Renal cortex interstitium (tissue), 11 donors: ENCODE measurements at regions not wholly inside any gene's neighbourhood (a gene's known extent, or its start where the extent isn't known, plus 50 kb on each side); places are given as distances from the start of the nearest gene placed in this dataset.
A peak's percentile ranks its signal among the peaks of the same experiment; 100 is the strongest.

Experiments used
- DNase-seq, 11 donors: peaks; one replicate each; pipeline ENCODE4 v3.0.0-alpha.2; 2013; ENCODE audit warnings: low read depth in 9 of 11, low spot score in 4 of 11; ENCODE audit errors: extremely low read depth in 1 of 11

DNA sequence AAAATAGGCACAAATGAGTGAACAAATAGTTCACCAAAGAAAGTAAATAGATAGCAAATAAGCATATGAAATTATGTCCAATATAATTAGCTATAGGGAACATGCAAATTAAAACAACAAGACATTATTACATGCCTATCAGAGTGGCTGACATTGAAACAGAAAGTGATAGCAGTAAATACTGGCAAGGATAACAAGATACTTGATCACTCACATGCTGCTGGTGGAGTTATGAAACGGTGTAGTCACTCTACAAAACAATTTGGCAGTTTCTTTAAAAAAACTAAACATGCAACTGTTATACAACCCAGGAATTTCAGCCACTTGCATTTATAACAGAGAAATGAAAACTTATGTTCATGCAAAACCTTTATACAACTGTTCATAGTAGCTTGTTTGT, 439.2 kb upstream of the ACVR2A start:
- DNase-seq: no peak

DNA sequence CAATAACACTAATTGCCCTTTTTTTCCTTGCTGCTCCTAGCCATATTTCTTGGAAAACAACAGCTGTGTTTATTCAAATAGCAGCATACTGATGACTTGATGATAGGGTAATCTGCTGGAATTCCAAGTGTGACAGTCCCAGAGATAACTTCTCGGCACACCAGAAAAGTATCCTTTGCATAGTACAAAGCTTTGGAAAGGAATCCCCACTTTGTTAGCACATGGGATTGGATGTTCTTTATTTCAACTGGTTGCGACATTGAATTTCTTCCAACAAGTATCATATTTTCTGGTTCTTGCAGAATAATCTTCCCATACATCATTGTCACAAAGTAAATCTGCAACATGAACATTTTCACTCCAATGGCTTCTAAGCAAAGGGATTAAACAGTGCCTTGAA, 445.8 kb upstream of the ACVR2A start:
- DNase-seq: peak in 4 of 11 donors; percentile 1 to 8 (median 3)

DNA sequence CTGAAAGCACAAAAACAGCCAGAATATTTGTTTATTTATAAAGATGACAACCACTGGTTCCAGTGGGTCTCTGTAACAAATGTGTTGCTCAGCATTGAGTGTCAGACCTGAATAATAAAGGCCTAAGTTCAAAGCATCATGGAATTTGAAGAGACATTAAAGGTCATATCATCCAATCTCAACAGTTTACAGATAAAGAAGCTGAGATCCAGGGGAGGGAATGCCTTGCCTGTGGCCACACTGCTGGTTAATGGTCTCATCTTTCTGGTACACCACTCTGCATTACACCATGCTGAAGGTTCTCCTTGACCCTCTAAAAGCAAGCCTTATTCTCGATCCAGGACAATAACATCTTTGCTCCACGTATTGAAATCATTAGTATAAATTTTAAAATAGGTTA, 446.5 kb upstream of the ACVR2A start:
- no peak for DNase-seq

DNA sequence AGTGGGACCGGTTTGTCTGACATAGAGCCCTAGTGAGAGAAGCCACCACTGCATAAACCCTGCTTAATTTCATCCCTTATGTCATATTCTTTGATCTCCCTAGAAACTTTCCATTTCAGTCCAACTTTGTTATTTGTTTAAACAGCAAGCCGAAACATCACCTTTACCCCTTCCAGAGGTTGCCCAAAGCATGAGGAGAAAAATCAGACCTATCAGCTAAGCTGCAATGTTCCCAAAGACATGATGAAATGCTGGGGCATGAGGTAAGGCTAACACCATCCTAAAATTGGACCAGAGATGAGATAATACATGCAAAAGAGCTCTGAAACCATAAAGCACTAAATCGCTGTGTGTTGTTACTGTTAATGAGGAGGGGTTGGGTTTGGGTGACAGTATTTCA, 447.9 kb upstream of the ACVR2A start:
- DNase-seq: no peak

DNA sequence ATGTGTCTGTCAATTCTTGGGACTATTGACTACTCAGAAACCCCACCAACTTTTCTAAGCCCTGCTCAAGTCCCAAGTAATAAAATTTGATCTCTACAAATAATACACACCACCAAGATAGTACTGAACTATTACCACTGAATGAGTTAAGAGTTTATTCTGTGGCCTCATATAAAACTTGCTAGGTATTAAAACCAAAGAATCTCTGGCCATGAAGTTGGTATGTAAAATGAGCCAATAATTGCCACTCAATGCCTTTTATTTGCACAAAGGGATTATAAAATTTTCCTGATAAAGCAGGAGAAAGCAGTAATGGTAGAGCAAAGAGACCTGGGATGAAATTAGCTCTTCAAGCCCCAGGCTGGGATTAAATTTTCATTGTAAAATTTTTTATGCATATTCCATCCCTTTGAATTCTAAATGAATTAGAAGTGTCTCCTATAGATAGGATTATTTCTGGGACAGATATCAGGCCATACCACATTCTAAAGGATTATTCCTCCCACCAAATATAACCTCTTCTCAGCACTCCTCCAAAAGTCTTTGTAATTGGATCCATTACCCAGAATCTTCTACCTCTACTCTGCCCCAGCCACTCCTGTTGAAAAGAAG, 450.5 kb upstream of the ACVR2A start:
- no peak for DNase-seq

DNA sequence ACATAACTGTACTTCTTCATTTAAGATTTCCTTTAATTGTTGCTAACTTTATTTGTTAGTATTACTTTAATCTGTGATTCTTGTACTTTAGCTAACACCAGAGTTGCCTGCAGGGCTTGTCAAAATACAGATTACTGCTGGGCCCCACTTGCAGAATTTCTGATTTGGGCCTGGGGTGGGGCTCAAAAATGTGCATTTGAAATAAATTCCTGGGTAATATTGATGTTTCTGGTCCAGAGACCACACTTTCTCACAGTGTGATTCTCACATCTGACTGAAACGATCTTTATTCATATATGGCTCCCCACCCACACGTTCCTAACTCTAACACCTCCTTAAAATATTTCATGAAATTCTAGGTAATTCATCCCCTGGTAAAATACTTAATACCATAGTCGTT, 452.6 kb upstream of the ACVR2A start:
- DNase-seq: no peak

DNA sequence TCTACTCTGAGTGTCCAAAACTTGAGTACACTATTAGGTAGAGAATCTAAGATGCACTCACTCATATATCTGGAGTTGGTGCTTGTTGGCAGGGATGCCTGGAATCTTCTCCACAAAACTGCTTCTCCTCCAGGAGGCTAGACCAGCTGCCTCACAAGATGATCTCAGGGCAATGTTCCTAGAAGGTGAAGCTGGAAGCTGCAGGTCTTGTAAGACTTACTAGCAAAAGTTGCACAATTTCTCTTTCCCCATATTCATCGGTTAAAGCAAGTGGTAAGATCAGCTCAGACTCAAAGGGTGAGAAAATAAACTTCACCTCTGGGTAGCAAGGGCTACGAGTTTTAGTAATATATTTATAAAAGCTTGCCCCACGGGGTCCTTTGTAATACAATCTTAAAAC, 454.4 kb upstream of the ACVR2A start:
- no peak for DNase-seq

DNA sequence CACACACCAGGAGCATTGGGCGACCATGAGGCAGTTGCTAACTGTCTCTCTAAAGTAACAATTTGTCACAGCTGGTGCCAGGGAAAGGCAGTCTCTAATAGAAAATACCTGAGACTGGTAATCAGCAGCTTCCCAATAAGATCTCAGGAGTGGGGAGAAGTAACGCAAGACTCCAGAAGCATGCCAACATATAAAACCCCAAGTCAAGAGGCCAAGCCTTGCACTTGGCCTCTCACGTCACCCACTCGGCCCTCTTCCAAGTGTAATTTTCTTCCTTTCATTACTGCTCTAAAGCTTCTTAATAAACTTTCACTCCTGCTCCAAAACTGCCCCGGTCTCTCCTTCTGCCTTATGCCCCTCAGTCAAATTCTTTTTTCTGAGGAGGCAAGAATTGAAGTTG, 455.6 kb upstream of the ACVR2A start:
- no peak for DNase-seq

DNA sequence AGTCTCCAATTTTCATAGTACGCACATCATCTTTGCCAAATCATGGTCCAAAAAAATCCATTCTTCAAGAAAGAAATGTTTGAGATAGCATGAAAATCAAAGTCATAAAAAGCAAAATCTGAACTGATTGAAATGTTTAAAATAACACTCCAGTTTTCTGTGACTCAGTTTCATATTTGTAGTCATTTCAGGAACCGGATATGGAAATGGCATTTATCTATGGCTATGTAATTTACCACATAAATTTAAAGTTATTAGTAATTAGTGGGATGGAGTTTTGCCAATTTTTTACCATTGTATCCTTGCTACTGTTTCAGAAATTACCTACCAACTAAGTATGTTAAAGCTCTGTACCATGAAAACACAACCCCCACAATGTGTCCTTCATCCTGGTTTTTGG, 456.6 kb upstream of the ACVR2A start:
- DNase-seq: no peak

DNA sequence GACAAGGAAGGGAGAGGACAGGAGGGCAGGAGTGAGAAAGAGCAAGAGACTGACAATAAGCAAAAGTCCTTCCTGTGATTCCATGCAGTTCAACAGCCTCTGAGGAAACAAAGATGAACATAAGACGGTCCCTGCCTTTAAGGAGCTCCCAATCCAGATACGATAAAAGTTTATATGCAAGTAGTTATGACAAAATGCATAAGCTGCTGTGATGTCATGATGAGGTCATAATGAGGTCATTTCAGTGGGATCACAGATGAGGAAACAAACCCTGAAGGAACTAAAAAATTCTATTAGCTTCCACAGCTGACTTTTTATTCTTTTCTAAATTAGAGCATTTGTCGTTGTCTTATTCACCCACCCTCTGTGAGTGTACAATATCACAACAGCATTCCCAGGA, 458.5 kb upstream of the ACVR2A start:
- DNase-seq: no peak

DNA sequence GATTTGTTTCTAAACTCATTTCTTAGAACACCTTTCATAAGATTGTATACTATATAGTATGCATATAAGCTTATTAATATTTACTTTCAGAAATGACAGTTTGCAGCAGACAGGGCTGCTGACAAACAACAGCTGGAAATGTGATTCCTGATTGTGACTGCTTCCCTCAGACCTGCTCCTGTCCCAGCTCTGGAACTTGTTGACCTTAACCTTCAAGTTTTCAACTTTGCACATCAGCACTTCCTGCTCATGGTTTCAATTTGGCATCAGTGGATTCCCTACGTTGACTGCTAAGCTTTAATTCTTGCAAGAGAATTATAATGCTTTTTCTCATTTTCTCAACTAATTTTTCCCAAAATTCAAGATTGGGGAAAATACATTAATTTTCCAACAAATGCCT, 459.2 kb upstream of the ACVR2A start:
- DNase-seq: no peak

DNA sequence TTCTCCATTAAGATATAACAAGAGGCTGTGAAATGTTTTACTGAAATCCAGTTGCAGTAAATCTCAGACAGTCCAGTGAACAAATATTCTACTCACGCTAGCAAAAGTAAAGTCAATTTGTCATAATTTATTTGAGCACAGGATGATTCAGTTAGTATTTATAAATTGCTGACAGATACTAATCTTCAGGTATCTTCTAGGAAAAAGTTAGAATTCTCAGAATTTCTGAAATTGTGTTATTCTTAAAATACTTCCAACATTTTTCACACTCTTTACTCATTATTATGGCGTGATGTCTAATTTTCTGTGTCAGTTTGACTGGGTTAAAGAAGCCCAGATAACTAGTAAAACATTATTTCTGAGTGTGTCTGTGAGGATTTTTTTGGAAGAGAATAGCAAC, 460.2 kb upstream of the ACVR2A start:
- DNase-seq: no peak

DNA sequence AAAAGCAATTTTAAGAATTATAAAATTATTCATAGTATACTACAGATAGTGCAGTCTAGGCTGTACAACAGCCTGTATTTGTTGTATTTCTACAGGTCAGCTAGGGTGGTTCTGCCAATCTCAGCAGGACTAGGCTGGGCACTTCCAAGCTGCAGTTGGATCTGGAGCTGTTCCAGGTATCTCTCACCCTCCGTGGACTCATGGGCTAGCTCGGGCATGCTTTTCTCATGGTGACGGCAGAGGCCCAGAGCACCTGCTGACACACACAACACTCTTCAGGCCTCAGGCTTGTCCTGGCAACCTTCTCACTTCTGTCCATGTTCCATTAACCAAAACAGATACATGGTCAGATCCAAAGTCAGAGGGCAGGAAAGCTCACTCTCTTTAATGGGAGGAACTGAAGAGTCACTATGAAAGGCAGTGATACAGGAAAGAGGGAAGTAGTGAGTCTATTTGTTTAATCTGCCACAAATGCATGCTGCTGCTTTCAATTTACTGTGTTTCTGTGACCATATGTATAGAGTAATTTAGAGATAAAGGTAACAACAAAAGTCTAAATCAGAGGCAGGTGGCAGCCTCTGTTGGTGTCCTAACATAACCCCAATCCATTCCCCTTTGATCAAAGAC, 462.4 kb upstream of the ACVR2A start:
- DNase-seq: no peak

DNA sequence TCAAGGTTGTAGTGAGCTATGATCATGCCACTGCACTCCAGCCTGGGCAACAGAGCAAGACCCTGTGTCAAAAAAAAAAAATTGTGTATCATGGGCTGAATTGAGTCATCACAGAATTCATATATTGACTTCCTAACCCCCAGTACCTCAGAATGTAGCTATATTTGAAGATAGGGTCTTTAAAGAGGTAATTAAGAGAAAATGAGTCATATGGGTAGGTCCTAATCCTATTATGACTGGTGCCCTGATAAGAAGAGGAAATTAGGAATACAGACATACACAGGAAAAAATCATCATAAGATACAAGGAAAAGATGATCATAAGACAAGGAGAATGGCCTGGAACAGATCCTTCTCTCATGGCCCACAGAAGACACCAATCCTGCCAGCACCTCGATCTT, 466.4 kb upstream of the ACVR2A start:
- DNase-seq: no peak

DNA sequence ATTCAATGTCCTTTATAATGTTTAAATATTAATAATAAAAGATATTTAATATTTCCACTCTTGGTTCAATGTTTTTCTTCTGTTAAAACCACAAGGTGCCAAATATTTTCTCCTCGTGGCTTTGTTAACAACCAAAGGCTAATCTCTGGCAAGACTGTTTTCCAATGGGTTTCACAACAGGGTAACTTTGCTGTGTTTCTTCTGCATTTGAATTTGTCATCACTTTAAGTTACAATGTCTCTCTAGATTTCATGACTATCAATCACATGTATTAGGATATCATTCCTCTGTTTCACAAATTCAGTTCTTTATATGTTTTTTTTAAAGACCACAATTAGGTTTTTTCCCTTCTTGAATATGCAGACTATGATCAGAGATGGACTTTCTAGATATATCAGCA, 469.8 kb upstream of the ACVR2A start:
- DNase-seq: no peak

DNA sequence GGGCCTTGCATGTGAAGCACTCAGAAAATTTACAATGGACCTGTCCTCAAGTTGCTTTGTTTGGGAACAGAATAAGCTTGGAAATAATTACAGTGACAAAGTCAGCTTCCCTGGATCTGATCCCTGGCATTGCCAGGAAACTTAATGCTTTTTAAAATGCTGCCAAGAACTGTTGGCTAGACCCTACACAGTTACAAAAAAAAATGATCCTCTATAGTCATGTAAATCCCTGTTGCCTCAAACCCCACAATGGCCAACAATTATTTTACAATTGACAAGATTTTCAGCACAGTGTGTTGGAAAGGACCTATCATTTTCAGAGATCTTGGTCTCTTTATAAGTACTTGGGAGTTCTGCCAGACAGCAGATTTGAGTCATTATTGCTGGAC, 470.4 kb upstream of the ACVR2A start:
- no peak for DNase-seq

DNA sequence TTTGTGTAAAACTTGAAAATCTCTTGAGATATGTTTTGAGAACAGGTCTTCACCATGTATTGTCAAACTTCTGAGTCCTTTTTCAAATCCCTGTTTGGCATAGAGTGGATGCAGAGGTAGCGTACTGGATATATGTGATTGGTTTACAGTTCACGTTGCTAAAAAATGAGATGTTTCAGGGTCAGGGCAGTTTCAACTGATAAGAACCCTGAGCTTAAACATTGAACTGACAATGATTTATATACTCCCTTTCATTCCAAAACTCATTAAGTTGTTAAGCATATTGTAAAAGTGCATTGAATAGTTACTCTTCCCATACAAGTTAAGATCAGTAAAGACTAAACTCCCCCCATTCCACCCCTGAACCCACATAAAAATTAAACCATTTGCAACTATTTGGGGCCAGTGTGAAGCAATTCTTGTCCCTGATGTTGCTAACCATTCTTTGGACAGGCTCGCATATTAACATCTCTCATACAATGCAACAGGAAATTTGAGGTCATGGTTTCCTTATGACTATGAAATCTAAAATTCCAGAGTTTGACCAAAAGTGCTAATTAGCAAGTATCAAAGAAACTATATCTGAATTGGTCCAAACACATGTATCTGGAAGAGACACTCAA, 470.9 kb upstream of the ACVR2A start:
- DNase-seq: no peak

DNA sequence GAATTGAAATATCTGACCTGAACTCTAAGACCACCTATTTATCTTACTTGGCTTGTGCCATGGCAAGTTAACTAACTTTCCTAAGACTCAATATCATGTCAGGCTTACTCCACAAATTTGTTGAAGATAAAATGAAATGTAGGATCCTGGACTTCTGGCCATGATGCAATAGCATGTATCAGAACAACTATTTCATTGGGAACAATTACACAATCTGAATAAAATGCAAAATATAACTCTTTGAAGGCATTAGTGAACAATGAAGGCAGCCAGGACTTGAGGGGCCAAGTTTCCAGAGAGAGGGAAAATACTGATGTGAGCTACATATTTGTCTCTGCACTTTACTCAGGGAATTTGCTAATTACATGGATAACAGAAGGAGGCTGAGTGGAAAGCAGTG, 476.5 kb upstream of the ACVR2A start:
- no peak for DNase-seq

DNA sequence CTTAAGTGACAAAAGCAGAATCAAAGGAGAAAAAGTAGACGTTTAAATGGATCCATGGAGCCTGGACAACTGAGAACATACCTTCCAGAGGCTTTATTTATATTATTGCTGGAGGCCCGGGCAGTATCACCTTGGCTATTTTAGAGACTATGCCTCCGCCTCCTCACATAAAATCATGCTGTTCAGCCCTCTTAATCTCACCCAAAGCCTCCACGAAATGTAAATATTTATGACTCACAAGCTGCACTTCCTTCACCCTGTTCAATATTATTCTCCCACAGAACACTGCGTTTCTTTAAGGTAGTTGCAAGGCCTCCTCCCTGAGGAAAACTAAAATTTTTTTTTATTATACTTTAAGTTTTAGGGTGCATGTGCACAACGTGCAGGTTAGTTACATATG, 478.6 kb upstream of the ACVR2A start:
- no peak for DNase-seq

DNA sequence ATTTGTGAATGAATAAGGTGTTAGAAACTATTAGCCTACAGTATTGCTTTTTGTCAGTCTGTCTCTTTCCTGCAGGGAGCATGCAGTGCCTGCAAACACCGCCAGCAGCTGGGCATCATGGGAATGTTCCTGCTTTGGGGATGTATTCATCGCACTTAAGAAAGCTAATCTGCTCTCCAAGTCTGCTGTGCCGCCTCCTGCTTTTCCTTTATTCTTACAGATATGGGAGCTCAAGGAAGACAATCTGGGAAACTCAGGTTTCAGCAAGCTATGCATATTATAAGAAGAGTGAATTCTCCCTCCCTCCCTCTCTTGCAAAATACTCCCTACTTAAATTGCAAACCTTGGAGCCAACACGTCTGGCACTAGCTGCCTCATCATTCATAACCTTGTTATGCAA, 479.2 kb upstream of the ACVR2A start:
- no peak for DNase-seq

DNA sequence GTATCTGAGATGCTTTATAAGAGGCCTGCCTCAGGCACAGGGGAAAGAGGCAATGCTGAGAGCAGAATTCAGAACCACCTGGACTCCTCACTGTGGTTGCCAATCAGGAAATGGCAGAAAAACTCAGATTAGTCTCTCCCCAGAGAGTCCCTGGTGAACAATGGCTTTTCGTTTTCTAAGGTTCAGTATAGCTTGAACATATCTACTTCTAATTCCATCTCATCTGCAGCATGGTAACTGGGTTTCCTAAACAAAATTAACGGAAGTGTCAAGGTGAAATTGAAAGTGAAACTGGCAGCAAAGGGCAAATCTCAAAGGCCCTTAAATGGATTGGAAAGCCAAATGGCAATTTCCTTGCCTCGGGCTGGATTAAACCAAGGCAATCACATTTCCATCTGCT, 480.2 kb upstream of the ACVR2A start:
- DNase-seq: no peak
